HG03571 (cell line): ENCODE measurements at regions not wholly inside any gene's neighbourhood (a gene's known extent, or its start where the extent isn't known, plus 50 kb on each side); places are given as distances from the start of the nearest gene placed in this dataset.
"Not testable (repeated sequence)": the region's sequence is repeated elsewhere in the genome, so short reads cannot be mapped to it uniquely, and the experiment has no call there.

Experiments
- ATAC-seq: cut with Tn5 transposase; IDR thresholded peaks from one replicate; pipeline ENCODE4 v1.9.1; 2021; ENCODE audit not compliant: unreplicated experiment

- ATAC-seq = no peak
Measured at GRCh38 chrX:138014577-138014976, 448.6 kb downstream of the ZIC3 start.

GRCh38 chrX:138018145-138018799 lies 452.3 kb downstream of the ZIC3 start:
- ATAC-seq = no peak

- no peak for ATAC-seq
Measured at GRCh38 chrX:138020941-138021340, 455.0 kb downstream of the ZIC3 start.

GRCh38 chrX:138026211-138026610 lies 460.3 kb downstream of the ZIC3 start:
- ATAC-seq = no peak

GRCh38 chrX:138031715-138032114 lies 465.8 kb downstream of the ZIC3 start:
- no peak for ATAC-seq

- no peak for ATAC-seq
Measured at GRCh38 chrX:138034136-138034535, 468.2 kb downstream of the ZIC3 start.

GRCh38 chrX:138037548-138037947 lies 471.6 kb downstream of the ZIC3 start:
- no peak for ATAC-seq

GRCh38 chrX:138057883-138058282 lies 492.0 kb downstream of the ZIC3 start:
- ATAC-seq = no peak

GRCh38 chrX:138058931-138059330 lies 493.0 kb downstream of the ZIC3 start:
- ATAC-seq = no peak

- ATAC-seq = no peak
Measured at GRCh38 chrX:138067415-138067814, 501.5 kb downstream of the ZIC3 start.

GRCh38 chrX:138073626-138074025 lies 507.7 kb downstream of the ZIC3 start:
- no peak for ATAC-seq

GRCh38 chrX:138082251-138082650 lies 516.3 kb downstream of the ZIC3 start:
- no peak for ATAC-seq

GRCh38 chrX:138082896-138083295 lies 517.0 kb downstream of the ZIC3 start:
- no peak for ATAC-seq

- not testable (repeated sequence) for ATAC-seq
Measured at GRCh38 chrX:138110910-138111309, 545.0 kb downstream of the ZIC3 start.

- no peak for ATAC-seq
Measured at GRCh38 chrX:138127314-138127713, 561.4 kb downstream of the ZIC3 start.

GRCh38 chrX:138128027-138128671 lies 562.2 kb downstream of the ZIC3 start:
- peak; percentile 68 for ATAC-seq

- no peak for ATAC-seq
Measured at GRCh38 chrX:138150709-138151108, 560.8 kb downstream of the FGF13 start.

GRCh38 chrX:138157850-138158249 lies 553.7 kb downstream of the FGF13 start:
- no peak for ATAC-seq

- no peak for ATAC-seq
Measured at GRCh38 chrX:138191998-138192397, 519.5 kb downstream of the FGF13 start.

- ATAC-seq = no peak
Measured at GRCh38 chrX:138229718-138230117, 481.8 kb downstream of the FGF13 start.

GRCh38 chrX:138240266-138240665 lies 471.3 kb downstream of the FGF13 start:
- no peak for ATAC-seq

GRCh38 chrX:138254001-138254400 lies 457.5 kb downstream of the FGF13 start:
- ATAC-seq = no peak

- no peak for ATAC-seq
Measured at GRCh38 chrX:138255373-138255772, 456.1 kb downstream of the FGF13 start.
